GM18507 (cell line): ENCODE measurements at regions not wholly inside any gene's neighbourhood (a gene's known extent, or its start where the extent isn't known, plus 50 kb on each side); places are given as distances from the start of the nearest gene placed in this dataset.

ENCODE experiments used
- DNase-seq: peaks from one replicate; pipeline ENCODE4 v3.0.0; 2011; ENCODE audit warnings: low read depth; ENCODE audit not compliant: insufficient read length; ENCODE audit errors: extremely low spot score
- FAIRE-seq: peaks from 2 replicates; lab custom pipeline; 2011; peaks lifted over from hg19 to GRCh38; lab: Jason Lieb, UNC

DNA sequence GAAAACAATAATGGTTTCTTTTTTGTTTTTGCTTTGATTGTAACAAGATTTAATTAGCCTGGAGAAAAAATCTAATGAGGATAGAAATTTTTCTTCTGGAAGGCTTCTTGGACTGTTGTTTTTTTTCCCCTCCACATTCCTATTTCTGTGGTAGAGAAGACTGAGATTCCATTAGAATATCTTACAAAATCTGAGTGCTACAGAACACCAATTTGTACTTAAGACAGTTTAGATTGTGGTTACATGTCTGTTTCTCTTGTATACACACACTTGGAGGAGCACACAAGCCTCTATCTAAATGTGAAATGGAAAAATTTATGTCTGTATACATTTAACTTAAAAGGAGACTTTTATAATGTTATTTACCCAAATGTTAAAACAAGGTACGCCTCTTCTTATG lies 176.9 kb upstream of the ARSJ start:
- no peak for FAIRE-seq
- DNase-seq: no peak

DNA sequence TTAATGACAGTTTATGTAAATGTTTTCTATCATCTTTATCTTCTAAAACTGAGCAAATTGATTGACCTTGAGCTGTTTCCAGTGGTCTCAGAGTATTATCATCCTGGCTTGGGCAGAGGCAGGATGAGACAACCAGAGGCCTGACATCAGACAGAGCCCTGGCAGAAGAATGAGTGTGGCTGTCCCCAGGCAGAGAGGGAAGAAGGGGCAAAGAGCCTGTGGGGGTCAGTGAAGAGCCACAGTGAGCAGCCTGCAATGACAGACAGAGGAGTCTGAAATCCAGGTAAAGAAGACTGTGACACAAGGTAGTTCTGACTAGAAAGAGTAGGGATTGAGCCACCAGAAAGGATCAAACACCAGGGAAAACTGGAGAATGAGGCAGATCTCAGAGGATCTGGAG lies 182.4 kb upstream of the ARSJ start:
- DNase-seq: no peak
- no peak for FAIRE-seq

DNA sequence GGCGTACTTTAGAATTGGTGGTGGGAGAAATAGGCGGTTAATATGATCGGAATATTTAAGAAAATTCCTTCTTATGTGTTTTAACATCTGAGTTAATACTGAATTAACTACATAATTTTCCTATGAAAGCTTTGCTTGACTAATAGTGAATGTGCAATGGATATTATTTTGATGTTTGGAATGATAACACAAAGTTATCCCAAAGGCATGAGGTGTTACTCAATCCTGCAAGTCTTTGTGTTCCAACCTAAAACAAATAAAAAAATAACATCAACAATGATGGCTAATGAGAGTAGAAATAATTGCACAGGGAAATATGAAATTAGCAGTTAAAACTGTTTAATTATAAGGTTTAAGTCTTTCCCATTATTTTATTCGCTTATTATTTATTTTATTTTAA lies 183.6 kb upstream of the ARSJ start:
- FAIRE-seq (no peak), DNase-seq (no peak)

DNA sequence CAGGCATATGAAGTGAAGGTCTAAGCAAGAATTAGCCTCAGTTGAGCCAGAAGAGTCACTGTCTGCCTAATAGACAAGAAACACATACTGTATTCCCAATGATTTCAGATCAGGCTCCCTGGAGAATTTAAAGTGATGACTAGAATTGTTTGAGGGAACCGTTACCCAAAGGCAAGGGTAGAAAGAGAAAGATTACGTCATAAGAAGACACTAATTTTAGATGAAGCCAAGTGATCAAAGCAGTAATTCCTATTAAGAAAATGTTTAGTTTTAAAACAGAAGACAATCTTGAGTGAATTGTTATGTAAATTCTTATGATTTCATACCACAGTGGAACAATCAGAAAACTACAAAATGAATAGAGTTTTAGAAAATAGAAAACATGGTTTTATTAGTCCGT lies 194.5 kb upstream of the ARSJ start:
- FAIRE-seq (no peak), DNase-seq (no peak)

DNA sequence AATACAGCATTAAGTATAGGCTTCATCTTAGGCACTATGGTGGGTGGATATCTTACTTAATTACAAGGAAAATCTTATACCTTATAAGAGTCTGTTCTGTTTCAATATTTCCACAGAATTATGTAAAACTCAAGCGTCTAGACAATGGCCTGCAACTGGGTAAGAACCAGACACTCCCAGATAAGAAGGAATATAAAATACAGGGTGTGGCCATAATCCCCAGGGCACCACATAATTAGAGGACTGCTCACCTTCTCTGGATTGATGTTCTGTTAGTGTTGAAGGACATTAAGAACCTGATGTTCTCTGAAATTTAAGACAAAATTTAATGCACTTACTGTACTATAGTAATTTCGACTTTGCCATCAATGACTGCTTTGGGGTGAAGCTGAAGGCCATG lies 198.2 kb upstream of the ARSJ start:
- FAIRE-seq: no peak
- no peak for DNase-seq

DNA sequence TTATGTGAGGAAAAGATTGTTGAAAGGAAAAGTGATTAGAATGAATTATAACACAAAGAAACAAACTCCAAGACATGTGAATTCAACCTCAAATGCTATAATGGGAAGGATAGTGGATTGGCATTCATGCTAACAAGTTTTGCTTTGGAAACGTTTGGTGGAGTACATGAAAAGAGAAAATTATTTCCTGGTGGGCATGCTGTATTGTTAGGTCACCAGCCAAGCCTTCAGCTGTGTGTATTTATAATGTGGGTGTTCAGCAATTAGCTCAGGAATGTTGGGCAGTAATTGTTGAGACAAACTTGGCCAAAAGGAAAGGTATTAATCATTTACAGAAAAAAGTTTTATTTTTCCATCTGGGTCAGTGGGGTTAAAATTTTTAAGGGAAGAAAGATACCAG lies 198.9 kb upstream of the ARSJ start:
- DNase-seq: no peak
- no peak for FAIRE-seq

DNA sequence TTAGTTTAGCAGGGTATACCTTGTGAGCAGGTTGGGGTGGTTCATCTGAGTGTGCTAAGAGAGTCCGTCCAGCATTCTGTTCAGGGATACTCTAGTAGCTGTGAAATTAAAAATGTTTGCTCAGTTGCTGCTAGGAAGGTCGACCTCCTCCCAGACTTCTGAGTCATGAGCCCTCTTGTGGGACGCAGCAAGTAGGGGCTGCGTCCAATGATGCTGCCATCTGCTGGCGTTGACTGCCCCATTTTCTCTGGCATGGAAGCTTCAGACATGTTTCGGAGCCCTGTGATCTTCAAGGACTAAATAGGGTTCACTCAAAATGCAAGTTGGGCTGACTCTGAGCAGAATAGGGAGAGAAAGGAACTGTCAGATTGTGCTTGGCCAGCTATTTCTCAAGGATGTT lies 201.0 kb upstream of the ARSJ start:
- FAIRE-seq: peak; percentile 36
- no peak for DNase-seq

DNA sequence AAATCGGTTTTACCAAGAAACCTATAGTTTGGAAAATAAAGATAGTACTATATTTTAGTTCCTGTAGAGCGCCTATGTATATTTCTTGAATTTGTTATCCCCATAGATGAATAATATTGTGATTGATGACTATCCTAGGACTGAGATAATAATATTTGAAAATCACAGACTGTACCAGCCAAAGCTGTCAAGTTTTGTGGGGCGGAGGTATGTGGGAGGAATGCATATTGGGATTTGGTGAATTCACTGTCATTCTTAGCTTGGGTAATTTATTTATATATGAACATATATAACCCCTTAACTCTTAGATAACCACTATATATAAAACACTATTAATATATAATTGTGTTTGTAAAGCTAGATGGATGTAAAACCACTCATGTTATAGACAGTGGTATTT lies 205.5 kb upstream of the ARSJ start:
- no peak for FAIRE-seq

DNA sequence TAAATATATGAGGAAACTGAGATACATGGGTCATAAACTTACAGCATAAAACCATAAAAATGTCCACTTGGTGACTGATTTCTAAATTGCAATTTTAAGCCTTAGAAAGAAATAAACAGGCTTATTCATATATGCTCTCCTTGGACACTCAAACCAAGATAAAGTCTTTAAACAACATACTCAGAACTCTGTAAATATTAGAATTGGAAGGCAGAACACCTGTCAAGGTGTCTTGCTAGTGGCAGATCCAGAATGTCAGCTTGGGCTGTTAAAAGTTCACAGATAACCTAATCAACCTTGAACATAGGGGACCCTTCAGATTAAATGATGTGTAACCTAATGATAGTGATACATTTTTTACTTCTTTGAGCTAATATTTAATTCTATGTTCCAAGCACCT lies 208.1 kb upstream of the ARSJ start:
- DNase-seq (no peak), FAIRE-seq (no peak)

More for the DNA sequence above, 205.5 kb upstream of the ARSJ start:
- DNase-seq: no peak

DNA sequence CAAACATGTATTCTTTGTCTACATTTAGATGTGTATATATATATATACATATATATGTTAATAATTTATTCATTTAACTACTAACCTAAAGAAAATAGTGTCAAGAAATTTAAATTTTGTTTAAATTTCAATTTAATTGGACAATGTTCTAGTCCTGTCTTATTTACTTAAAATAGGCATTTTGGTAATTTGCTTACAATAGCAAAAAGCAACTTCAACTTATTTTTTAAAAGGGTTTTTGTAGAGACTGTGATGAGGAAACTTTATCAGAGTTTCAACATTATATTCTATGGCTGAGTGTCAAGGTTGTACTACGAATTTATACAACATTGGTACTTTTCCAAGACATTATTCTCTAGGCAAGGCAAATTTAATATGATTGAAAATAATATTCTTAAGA lies 212.0 kb upstream of the ARSJ start:
- no peak for FAIRE-seq
- no peak for DNase-seq

DNA sequence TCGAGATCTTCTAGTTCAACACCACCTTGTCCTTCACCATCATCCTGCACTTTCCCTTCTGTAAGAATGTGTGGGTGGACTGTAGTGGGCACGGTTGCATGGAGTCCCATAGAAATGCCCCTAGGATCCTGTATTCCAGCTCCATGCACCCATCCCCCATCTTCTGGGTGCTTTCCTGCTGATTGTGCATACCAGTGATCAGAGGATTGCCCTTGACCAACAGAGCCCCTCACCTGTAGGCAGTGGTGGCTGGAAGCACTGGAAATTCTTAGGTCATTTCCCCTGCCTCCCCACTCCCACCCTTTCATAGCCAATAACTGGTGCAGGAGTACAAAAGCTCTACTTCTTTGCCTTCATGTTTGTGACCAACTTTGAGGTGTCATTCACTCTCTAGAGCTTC lies 213.4 kb upstream of the ARSJ start:
- no peak for FAIRE-seq

DNA sequence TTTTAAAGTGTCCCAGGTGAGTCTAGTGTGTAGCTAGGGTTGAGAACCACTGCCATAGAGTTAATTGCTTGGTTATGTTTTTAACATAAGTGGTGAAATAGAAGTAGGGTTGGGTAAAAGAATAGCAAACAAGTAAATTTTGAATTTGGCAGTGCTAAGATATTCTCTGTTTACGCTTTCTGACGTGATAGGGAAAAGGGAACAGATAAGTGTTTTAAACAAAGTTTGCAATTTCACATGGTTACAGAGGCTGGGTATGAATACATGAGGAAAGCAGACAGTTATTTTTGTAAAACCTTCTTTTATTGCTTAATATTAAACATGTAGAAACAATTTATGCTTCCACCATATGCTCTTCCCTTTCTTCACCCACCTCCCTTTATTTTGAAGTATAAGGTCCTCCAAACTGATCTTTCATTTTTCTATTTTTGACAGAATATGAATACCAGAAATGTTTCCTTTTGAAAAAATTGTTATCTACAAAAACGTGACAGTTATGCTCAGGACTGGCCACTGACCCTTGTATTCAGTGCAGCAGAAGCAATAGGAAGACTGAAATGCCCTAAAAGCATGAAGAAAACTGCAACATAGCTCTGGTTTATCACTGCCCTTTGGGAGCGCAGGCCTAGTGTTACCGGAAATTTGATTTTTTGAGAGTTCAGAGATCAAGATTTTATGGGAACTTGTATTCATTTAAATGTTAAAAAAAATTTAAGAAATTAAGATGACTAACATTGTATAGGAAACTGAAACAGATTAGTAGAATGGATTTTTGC lies 214.4 kb upstream of the ARSJ start:
- no peak for DNase-seq
- FAIRE-seq: no peak

More for the DNA sequence above, 213.4 kb upstream of the ARSJ start:
- DNase-seq: no peak

DNA sequence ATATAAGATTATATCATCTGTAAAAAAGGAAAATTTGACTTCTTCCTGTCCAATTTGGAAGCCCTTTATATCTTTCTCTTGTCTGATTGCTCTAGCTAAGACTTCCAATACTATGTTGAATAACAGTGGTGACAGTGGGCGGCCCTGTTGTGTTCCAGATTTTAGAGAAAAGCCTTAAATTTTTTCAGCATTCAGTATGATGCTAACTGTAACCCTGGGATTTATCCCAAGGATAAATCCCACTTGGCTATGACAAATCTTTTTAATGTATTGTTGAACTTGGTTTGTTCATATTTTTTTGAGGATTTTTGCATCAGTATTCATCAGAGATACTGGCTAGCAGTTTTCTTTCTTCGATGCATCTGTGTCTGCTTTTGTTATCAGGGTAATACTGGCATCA lies 217.2 kb upstream of the ARSJ start:
- FAIRE-seq (no peak), DNase-seq (no peak)

DNA sequence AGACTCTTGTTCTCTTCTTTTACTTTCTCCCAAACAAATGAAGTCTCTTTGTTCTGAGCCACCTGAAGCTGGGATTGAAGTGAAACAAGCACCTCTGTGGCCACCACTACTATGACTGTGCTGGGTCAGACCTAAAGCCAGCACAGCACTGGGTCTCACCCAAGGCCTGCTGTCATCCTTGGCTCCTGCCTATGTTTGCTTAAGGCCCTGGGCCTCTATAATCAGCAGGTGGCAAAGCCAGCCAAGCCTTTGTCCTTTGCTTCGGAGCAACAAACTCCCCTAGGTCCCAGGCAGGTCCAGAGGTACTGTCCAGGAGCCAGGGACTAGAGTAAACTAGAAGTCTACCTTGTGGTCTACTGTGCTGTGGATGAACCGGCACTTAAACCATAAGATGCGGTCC lies 220.6 kb upstream of the ARSJ start:
- DNase-seq (no peak), FAIRE-seq (no peak)

DNA sequence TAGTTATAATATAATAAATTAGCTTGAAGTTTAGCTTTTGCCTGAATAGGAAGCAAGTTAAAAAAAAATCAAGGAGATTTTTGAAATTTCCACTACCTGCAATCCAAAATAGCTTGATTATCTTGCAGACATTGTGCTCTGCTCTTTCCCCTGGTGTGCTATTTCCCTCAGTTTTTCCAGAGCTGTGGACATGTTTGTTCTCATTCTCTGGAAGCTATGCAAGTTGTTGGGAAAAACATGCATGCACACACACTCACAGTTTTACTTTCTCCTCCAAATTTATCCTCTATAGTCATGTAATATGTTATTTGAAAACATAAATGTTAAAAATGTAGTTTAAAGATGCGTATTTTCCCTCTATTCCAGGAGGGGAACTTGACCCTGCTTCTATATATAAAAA lies 225.8 kb upstream of the ARSJ start:
- FAIRE-seq (no peak), DNase-seq (no peak)

DNA sequence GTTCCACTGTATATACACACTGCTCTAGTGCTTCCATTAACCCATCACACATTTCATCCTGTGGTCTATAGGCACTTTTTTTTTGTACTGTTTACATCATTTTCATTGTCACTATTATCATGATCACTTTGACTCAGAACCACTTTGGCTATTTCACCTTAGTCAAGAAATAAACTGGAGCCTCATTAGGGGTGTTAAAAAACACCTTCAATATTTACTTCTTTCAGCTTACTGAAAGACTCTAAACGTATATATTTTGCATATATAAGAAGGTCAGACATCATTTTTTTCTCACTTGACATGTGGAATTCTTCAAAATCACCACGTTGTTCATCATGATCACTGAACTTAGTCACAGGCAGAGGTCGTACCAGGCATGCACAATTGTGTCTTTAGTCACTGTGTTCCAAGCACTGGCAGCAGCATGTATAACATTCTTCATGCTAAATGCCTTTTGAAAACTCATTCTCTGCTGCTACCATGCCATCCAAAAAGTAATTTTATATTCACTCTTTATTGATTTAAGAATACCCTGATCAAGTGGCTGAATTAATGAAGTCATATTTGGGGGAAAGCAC lies 229.2 kb upstream of the ARSJ start:
- FAIRE-seq (peak; percentile 24), DNase-seq (no peak)

DNA sequence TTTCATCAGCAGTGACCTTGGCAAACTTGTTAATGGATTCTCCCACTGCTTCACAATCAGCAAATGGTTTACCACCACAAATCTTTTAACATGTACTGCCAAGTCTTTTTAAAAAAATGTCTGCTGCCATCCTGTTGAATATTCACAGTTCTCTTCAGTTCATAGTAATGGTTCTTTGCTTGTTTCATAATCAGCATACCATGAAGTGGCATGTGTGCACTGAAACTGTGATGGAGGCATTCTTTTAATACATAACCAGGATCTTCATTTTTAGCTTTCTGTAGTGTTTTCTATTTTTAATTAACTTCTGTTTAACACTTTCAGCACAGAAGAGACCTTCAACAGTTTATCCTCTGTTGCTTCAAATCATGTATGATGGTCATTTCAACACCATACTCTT lies 230.1 kb upstream of the ARSJ start:
- DNase-seq: no peak
- FAIRE-seq: peak; percentile 69

DNA sequence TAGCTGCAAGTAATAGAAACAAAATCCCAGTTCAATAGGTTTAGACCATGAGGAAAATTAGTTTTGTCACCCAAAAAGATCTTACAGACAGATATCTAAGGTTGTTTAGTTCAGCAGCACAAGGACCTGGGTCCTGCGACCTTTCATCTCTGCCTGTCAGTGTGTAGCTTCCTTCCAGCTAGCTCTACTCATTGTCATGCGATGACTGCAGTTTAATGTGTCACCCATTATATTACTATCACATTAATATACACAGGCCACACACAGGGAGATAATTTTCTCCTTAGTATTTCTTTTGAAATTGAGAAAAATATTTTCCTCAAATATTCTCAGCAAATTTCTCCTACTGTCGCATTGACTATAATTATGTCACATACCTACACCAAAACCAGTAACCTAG lies 232.1 kb upstream of the ARSJ start:
- DNase-seq (no peak), FAIRE-seq (peak; percentile 36)

DNA sequence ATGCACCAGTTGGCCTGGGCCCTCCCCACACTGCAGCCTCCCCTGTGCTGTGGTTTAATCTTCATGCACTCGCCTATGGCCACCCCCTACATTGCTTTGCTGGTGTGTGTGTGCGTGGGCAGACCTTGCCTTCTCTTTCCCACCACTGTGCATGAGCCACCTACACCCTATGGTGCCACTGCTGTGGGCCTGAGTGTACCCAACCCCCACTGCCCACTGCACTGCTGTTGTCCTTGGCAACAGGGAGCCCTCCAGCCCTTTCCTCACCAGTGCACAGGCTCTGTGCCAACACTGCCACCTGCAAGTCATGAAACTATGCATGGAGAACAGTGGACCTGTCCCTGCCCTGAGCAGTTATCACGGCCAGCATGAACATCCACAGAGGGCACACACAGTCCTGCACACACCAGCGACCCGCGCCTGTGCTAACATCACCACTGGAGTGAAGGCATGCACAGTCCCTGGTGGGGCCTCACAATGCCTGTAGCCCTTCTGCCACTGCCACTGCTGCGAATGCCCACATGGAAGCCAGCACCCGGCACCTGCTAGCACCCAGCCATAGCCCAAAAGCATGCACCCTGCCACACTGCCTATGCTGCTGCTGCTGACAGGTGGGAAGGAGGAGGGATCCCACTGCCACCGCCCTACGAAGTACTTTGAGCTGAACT lies 237.8 kb upstream of the ARSJ start:
- DNase-seq (no peak), FAIRE-seq (no peak)

DNA sequence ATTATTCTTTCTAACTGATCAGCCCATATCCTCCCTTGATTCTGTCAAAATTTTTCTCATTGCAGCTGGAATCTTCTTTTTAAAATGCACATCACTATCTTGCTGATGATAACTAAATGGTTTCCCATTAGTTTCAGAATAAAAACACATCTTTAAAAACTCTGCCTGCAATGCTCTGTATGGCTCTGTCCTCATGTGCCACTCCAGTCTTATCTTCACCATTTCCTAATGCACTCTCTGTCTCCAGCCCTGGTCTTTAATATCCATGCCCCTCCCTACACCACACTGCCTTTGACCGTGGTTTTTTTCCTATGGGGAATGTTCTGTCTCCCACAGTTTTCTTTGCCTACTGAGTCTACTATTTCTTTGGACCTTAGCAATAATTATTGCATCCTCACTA lies 244.1 kb upstream of the ARSJ start:
- no peak for FAIRE-seq

DNA sequence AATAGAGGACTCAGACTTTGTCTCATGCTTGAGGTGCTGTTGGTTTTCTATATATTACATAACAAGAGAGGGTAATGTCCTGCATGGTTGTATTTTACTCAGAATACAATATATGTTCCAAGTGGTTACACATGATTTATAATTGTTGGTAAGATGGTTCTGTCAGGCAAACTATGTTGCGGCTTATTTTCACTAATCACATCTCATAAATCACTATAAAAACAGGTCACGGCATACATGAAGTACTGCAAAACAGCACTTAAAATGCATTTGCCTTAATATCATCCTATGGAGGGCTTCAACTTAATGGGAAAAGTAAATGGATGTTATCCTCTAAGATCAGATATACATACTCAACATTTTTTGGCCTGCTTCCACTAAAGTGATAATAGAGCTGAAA lies 246.0 kb upstream of the ARSJ start:
- FAIRE-seq (no peak), DNase-seq (no peak)

More for the DNA sequence above, 244.1 kb upstream of the ARSJ start:
- no peak for DNase-seq
